ENCODE measurements at regions not wholly inside any gene's neighbourhood (a gene's known extent, or its start where the extent isn't known, plus 50 kb on each side); places are given as distances from the start of the nearest gene placed in this dataset.

GRCh38 chr3:34174740-34175139 is 376.3 kb downstream of the PDCD6IP start:
- no peak for DNase-seq (ENCODE audit: low read depth in 4 of 4, low spot score in 2 of 4)

GRCh38 chr3:34175636-34176176 is 377.3 kb downstream of the PDCD6IP start:
- DNase-seq (ENCODE audit: low read depth in 4 of 4, low spot score in 2 of 4): no peak

DNA sequence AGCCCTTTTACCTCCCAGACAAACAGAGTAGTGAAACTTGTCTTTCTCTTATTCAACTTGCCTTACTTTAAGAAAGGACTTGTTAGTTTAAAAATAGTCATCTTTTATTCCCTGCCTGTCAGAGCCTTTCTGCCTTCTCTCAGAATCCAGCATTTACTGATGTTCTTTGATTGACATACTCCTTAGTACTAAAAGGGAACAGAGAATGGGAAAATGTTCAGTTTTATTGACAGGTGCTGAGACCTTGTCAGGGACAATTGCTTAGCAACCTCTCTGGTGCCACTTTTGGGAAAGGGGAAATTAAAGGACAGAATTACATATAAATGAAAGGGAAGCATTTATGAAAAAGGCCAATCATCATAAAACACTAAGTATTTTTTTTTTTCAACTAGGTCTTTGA is 378.3 kb downstream of the PDCD6IP start:
- DNase-seq (ENCODE audit: low read depth in 4 of 4, low spot score in 2 of 4): no peak

- no peak for DNase-seq (ENCODE audit: low read depth in 4 of 4, low spot score in 2 of 4)
Measured at GRCh38 chr3:34178415-34178814, 380.0 kb downstream of the PDCD6IP start.

DNA sequence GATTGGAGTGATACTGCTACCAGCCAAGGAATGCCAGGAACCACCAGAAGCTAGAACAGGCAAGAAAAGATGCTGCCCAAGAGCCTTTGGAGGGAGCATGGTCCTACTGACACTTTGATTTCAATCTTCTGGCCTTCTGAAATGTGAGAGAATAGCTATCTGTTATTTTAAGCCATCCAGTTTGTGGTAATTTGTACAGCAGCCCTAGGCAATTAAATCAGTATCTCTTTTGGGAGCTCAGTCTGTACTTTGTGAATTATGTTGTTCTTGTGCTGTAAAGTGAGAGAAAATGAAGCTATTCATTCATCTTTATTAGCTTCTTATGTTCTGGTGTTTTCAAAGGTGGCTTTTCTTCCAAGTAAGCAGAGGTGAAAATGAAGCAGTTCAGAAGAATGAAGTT is 381.3 kb downstream of the PDCD6IP start:
- no peak for DNase-seq (ENCODE audit: low read depth in 4 of 4, low spot score in 2 of 4)

GRCh38 chr3:34180532-34180931 is 382.1 kb downstream of the PDCD6IP start:
- no peak for DNase-seq (ENCODE audit: low read depth in 4 of 4, low spot score in 2 of 4)

DNA sequence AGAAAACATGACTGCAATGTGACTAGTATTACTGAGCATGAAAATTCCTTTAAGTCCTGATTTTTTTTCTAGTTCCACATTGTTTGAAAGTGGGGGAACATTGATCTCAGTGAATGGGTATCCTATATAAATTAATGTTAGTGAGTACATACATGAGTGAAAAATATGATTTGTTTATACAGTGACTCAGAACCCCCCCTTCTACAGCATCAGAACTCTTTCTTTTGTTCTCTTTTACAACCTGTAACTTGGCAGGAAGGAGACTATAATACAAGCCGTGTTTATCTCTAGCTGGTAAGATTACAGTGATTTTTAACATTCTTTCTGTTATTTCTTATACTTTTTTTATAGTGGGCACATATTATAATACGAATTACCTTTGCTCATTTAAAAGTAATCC is 384.7 kb downstream of the PDCD6IP start:
- DNase-seq (ENCODE audit: low read depth in 4 of 4, low spot score in 2 of 4): no peak

- DNase-seq (ENCODE audit: low read depth in 4 of 4, low spot score in 2 of 4): no peak
Measured at GRCh38 chr3:34183611-34184340, 385.3 kb downstream of the PDCD6IP start.

DNA sequence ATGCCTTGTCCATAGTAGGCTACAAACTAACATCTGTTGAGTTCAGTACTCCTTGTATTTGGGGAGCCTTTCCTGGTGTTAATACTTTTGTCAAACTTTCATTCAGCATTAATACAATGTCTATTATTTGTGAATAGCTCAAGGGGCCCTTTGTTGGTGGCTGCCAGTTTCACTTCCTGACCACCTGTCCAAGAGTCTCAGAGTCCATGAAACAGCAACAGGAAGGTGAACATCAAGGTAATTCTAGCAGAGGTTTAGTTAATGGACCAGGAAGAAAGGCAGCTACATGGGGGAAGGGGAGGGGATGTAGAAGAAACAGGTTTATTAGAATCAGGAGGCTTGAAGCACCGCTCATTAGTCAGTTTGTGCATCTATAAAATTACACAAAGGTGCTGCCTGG is 386.9 kb downstream of the PDCD6IP start:
- DNase-seq (ENCODE audit: low read depth in 4 of 4, low spot score in 2 of 4): no peak

DNA sequence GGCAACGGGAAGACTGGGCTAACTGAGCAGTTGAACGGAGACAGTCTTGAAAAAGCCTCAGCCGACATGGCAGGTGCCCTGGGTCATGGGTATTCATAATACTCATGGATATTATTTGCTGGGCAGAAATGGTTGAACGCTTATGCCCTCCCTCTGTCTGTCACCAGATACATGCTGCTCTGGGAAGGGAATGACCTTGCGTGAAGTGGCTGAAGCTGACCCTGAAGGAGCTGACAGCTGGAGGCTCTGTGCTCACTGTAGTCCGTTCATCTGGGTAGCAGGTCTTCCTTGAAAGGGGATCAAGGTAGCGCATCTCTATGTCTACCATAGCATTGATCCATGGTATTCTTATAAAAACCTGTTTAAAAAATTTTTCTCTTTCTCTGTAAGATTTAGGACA is 390.7 kb downstream of the PDCD6IP start:
- no peak for DNase-seq (ENCODE audit: low read depth in 4 of 4, low spot score in 2 of 4)

DNA sequence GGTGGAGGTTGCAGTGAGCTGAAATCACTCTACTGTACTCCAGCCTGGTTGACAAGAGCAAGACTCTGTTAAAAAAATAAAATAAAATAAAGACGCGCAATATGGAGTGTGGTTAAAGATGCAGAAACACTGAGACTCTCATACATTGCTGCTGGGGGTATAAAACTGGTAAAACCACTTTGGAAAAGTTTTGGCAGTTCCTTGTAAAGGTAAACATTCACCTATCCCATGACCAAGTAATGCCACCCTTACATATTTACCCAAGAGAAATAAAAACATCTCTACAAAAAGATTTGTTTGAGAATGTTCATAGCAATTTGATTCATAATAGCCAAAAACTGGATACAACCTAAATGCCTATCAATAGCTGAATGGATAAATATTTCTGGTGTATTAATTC is 398.5 kb downstream of the PDCD6IP start:
- no peak for DNase-seq (ENCODE audit: low read depth in 4 of 4, low spot score in 2 of 4)

DNA sequence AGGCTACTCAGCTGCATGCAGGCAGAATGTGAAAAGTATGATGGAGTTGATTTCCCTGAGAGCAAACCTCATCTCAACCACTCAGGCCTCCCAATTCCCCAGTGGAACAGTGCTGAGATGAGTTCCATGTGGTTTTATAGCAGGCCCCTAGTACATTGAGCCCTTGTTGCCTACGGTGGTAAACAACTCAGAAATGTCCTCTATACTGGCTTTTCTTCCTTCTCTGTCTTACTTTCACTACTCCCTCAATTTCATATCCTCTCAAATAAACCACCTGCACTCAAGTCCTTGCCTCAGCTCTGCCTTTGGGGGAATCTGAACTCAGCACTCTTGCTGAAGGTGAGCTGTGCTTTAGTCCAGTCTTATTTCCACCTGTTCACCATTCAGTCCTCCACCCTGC is 399.9 kb downstream of the PDCD6IP start:
- DNase-seq (ENCODE audit: low read depth in 4 of 4, low spot score in 2 of 4): no peak

GRCh38 chr3:34200576-34200975 is 402.1 kb downstream of the PDCD6IP start:
- no peak for DNase-seq (ENCODE audit: low read depth in 4 of 4, low spot score in 2 of 4)

DNA sequence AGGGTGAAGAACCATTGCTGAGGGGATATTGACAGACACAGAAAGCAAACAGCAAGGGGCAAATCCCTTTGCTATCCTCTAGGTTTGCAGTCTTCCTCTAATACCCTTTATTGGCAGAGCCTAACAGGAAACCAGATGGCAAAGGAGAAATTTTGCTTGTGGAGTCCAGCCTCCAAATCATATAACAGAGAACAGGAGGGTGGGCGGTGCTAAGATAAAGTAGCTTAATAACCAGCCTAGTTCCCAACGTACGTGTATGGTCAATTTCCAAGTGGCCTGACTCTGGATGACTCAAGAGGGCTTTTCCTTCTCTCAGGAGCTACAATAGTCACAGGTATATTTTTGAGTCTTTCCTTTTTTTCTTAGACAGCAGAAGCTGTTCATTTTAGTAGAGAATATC is 404.5 kb downstream of the PDCD6IP start:
- no peak for DNase-seq (ENCODE audit: low read depth in 4 of 4, low spot score in 2 of 4)

DNA sequence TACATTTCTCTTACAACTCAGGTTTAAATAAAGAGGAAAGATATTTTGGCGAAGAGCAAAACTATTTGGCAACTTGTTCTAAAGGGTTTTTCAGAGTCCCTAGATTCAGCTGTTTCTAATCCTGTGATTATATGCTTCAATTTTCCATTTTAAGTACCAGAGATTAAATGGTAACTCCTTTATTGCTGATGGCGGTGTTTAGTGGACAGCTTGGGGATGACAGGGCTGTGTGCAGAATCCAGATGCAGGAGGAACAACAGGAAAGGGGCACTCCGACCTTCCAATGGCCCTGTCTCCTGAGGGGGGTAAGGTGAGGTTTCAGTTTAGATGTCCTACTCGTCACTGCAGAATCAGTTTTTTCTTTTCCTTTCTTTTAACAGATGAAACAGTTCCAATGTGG is 405.0 kb downstream of the PDCD6IP start:
- DNase-seq (ENCODE audit: low read depth in 4 of 4, low spot score in 2 of 4): no peak

DNA sequence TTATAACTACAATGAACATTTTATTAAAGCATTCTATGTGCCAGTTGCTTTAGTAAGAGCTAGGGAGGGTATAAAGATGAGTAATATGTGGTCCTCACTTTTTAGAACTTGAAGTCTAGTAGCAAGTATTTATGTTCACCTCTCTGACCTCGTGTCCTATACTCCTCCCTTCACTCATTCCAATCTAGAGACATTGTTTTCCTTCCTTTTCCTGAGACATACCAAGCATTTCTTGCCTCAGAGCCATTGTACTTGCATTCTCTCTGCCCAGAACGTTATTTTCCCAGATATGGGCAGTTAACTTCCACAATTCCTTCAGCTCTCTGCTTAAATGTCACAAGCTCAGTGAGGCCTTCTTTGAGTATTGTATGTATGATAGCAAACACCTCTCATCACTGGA is 408.6 kb downstream of the PDCD6IP start:
- no peak for DNase-seq (ENCODE audit: low read depth in 4 of 4, low spot score in 2 of 4)

GRCh38 chr3:34207806-34208205 is 409.4 kb downstream of the PDCD6IP start:
- no peak for DNase-seq (ENCODE audit: low read depth in 4 of 4, low spot score in 2 of 4)

GRCh38 chr3:34212175-34212574 is 413.7 kb downstream of the PDCD6IP start:
- DNase-seq (ENCODE audit: low read depth in 4 of 4, low spot score in 2 of 4): no peak

DNA sequence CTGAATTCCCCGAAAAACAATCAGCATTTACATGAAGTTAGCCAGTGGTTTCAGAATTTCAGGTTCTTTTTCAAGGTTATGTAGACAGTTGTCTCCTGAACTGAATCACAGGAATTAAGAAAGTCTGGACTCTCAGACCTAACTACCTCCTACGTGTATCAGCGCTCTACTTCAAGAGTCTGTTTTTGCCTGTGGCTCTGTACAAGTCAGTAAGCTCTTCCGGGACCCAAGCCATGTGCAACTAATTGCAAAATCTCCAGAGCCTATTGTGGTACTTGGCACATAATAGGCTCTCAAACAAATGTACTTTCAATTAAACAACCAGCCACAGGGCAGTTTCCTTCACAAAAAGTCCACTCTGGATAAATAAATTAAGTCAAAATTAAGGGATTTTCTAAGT is 414.2 kb downstream of the PDCD6IP start:
- no peak for DNase-seq (ENCODE audit: low read depth in 4 of 4, low spot score in 2 of 4)

DNA sequence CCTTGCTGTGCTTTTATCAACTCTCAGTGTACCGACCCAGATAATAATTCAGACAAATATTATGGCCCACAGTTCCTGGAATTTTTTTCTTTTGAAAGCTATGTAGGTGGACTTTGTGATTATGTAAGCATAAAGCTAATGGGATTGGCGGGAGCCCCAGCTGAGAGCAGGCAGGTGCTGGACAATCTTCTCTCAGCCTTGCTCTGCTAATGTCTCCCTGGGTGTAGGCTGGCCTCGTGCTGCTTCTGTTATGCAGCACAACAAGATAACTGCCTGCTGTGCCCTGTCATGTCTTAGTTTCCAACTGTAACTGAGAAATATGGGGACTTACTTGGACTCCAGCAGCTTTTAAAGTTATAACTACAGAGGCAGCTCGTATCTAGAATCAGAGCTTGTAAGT is 415.0 kb downstream of the PDCD6IP start:
- DNase-seq (ENCODE audit: low read depth in 4 of 4, low spot score in 2 of 4): no peak

- DNase-seq (ENCODE audit: low read depth in 4 of 4, low spot score in 2 of 4): no peak
Measured at GRCh38 chr3:34216711-34217335, 418.4 kb downstream of the PDCD6IP start.

- DNase-seq (ENCODE audit: low read depth in 4 of 4, low spot score in 2 of 4): no peak
Measured at GRCh38 chr3:34218706-34219385, 420.4 kb downstream of the PDCD6IP start.

Measured in left renal cortex interstitium (tissue), 4 donors.